ENCODE measurements at regions not wholly inside any gene's neighbourhood (a gene's known extent, or its start where the extent isn't known, plus 50 kb on each side); places are given as distances from the start of the nearest gene placed in this dataset.

GRCh38 chr3:89049119-89049518 is 58.3 kb upstream of the EPHA3 start:
- TF ChIP-seq POLR2A (IDR thresholded peaks at IDR 0.05) (no peak), CTCF (IDR thresholded peaks at IDR 0.05) (no peak)

Measured in uterus (tissue), 2 donors.